ENCODE measurements at regions not wholly inside any gene's neighbourhood (a gene's known extent, or its start where the extent isn't known, plus 50 kb on each side); places are given as distances from the start of the nearest gene placed in this dataset.

- no peak for ATAC-seq (ENCODE audit: low read depth in 2 of 2)
- DNase-seq, result no peak
- H3K36me3 ChIP-seq (ENCODE audit: control insufficient read depth, insufficient read depth, low read length), result no peaks in the 10 kb centered on the region
- H3K9me3 ChIP-seq (ENCODE audit: control insufficient read depth in 2 of 2, low read length in 2 of 2), result peaks cover 0 to 11% of the 10 kb centered on the region in 2 experiments
- H3K27ac ChIP-seq (ENCODE audit: insufficient read depth, low read length, poor library complexity, severe bottlenecking), result no peak overlapping the region
- H3K27me3 ChIP-seq (ENCODE audit: control insufficient read depth, insufficient read depth, low read length), result no peaks in the 10 kb centered on the region
- Mint-ChIP-seq H3K27me3 (peaks cover 5% of the 10 kb centered on the region), H3K9me3 (peaks cover 0 to 11% (median 4%) of the 10 kb centered on the region in 7 donors), H3K36me3 (no peaks in the 10 kb centered on the region), H3K4me3 (no peak overlapping the region), H3K4me1 (no peaks in the 10 kb centered on the region), H3K27ac (no peak overlapping the region)
- no peaks in the 10 kb centered on the region for H3K4me1 ChIP-seq (ENCODE audit: control insufficient read depth, insufficient read depth, low read length, poor library complexity, severe bottlenecking)
- no peak overlapping the region for H3K4me3 ChIP-seq (ENCODE audit: low read depth, low read length)
These were observed 683.9 kb downstream of the TBC1D22A start for GRCh38 chr22:47446331-47446730.

GRCh38 chr22:47445716-47446290 is 683.4 kb downstream of the TBC1D22A start:
- peaks cover 0 to 11% (median 4%) of the 10 kb centered on the region in 7 donors for H3K9me3 Mint-ChIP-seq
- peaks cover 5% of the 10 kb centered on the region for H3K27me3 Mint-ChIP-seq
- no peaks in the 10 kb centered on the region for H3K36me3 ChIP-seq (ENCODE audit: control insufficient read depth, insufficient read depth, low read length)
- H3K4me3 Mint-ChIP-seq, result no peak overlapping the region
- H3K4me1 ChIP-seq (ENCODE audit: control insufficient read depth, insufficient read depth, low read length, poor library complexity, severe bottlenecking), result no peaks in the 10 kb centered on the region
- peaks cover 0 to 11% of the 10 kb centered on the region in 2 experiments for H3K9me3 ChIP-seq (ENCODE audit: control insufficient read depth in 2 of 2, low read length in 2 of 2)
- H3K4me1 Mint-ChIP-seq, result no peaks in the 10 kb centered on the region
- DNase-seq (no peak), ATAC-seq (ENCODE audit: low read depth in 2 of 2) (no peak)
- H3K4me3 ChIP-seq (ENCODE audit: low read depth, low read length), result no peak overlapping the region
- H3K27me3 ChIP-seq (ENCODE audit: control insufficient read depth, insufficient read depth, low read length), result no peaks in the 10 kb centered on the region
- no peaks in the 10 kb centered on the region for H3K36me3 Mint-ChIP-seq
- H3K27ac Mint-ChIP-seq, result no peak overlapping the region
- H3K27ac ChIP-seq (ENCODE audit: insufficient read depth, low read length, poor library complexity, severe bottlenecking), result no peak overlapping the region

GRCh38 chr22:47445212-47445611 is 682.8 kb downstream of the TBC1D22A start:
- H3K9me3 ChIP-seq (ENCODE audit: control insufficient read depth in 2 of 2, low read length in 2 of 2), result peaks cover 3 to 11% of the 10 kb centered on the region in 2 experiments
- H3K36me3 Mint-ChIP-seq, result no peaks in the 10 kb centered on the region
- H3K4me3 Mint-ChIP-seq, result no peak overlapping the region
- peaks cover 0 to 14% (median 4%) of the 10 kb centered on the region in 7 donors for H3K9me3 Mint-ChIP-seq
- H3K4me1 ChIP-seq (ENCODE audit: control insufficient read depth, insufficient read depth, low read length, poor library complexity, severe bottlenecking), result no peaks in the 10 kb centered on the region
- peaks cover 5% of the 10 kb centered on the region for H3K27me3 Mint-ChIP-seq
- no peak for ATAC-seq (ENCODE audit: low read depth in 2 of 2)
- H3K27me3 ChIP-seq (ENCODE audit: control insufficient read depth, insufficient read depth, low read length), result no peaks in the 10 kb centered on the region
- DNase-seq, result no peak
- no peak overlapping the region for H3K4me3 ChIP-seq (ENCODE audit: low read depth, low read length)
- no peak overlapping the region for H3K27ac Mint-ChIP-seq
- no peaks in the 10 kb centered on the region for H3K4me1 Mint-ChIP-seq
- no peaks in the 10 kb centered on the region for H3K36me3 ChIP-seq (ENCODE audit: control insufficient read depth, insufficient read depth, low read length)
- no peak overlapping the region for H3K27ac ChIP-seq (ENCODE audit: insufficient read depth, low read length, poor library complexity, severe bottlenecking)

GRCh38 chr22:47444746-47445065 is 682.3 kb downstream of the TBC1D22A start:
- H3K36me3 ChIP-seq (ENCODE audit: control insufficient read depth, insufficient read depth, low read length), result no peaks in the 10 kb centered on the region
- Mint-ChIP-seq H3K9me3 (peaks cover 0 to 17% (median 4%) of the 10 kb centered on the region in 7 donors), H3K36me3 (no peaks in the 10 kb centered on the region), H3K27ac (no peak overlapping the region), H3K4me3 (no peak overlapping the region), H3K4me1 (no peaks in the 10 kb centered on the region), H3K27me3 (peaks cover 5% of the 10 kb centered on the region)
- H3K9me3 ChIP-seq (ENCODE audit: control insufficient read depth in 2 of 2, low read length in 2 of 2), result peaks cover 3 to 11% of the 10 kb centered on the region in 2 experiments
- H3K4me3 ChIP-seq (ENCODE audit: low read depth, low read length), result no peak overlapping the region
- no peaks in the 10 kb centered on the region for H3K4me1 ChIP-seq (ENCODE audit: control insufficient read depth, insufficient read depth, low read length, poor library complexity, severe bottlenecking)
- H3K27me3 ChIP-seq (ENCODE audit: control insufficient read depth, insufficient read depth, low read length), result no peaks in the 10 kb centered on the region
- ATAC-seq (ENCODE audit: low read depth in 2 of 2), result no peak
- H3K27ac ChIP-seq (ENCODE audit: insufficient read depth, low read length, poor library complexity, severe bottlenecking), result no peak overlapping the region
- DNase-seq, result no peak

GRCh38 chr22:47443836-47444745 is 681.6 kb downstream of the TBC1D22A start:
- DNase-seq, result no peak
- Histone ChIP-seq H3K4me1 (ENCODE audit: control insufficient read depth, insufficient read depth, low read length, poor library complexity, severe bottlenecking) (no peaks in the 10 kb centered on the region), H3K4me3 (ENCODE audit: low read depth, low read length) (no peak overlapping the region), H3K36me3 (ENCODE audit: control insufficient read depth, insufficient read depth, low read length) (no peaks in the 10 kb centered on the region), H3K27ac (ENCODE audit: insufficient read depth, low read length, poor library complexity, severe bottlenecking) (no peak overlapping the region), H3K9me3 (ENCODE audit: control insufficient read depth in 2 of 2, low read length in 2 of 2) (peaks cover 3 to 11% of the 10 kb centered on the region in 2 experiments), H3K27me3 (ENCODE audit: control insufficient read depth, insufficient read depth, low read length) (no peaks in the 10 kb centered on the region)
- Mint-ChIP-seq H3K4me3 (no peak overlapping the region), H3K27me3 (peaks cover 5% of the 10 kb centered on the region), H3K36me3 (no peaks in the 10 kb centered on the region), H3K4me1 (no peaks in the 10 kb centered on the region), H3K27ac (no peak overlapping the region), H3K9me3 (peaks cover 0 to 20% (median 4%) of the 10 kb centered on the region in 7 donors)
- ATAC-seq (ENCODE audit: low read depth in 2 of 2), result no peak

- Histone ChIP-seq H3K36me3 (ENCODE audit: control insufficient read depth, insufficient read depth, low read length) (no peaks in the 10 kb centered on the region), H3K27me3 (ENCODE audit: control insufficient read depth, insufficient read depth, low read length) (no peaks in the 10 kb centered on the region), H3K4me1 (ENCODE audit: control insufficient read depth, insufficient read depth, low read length, poor library complexity, severe bottlenecking) (no peaks in the 10 kb centered on the region), H3K27ac (ENCODE audit: insufficient read depth, low read length, poor library complexity, severe bottlenecking) (no peak overlapping the region), H3K4me3 (ENCODE audit: low read depth, low read length) (no peak overlapping the region), H3K9me3 (ENCODE audit: control insufficient read depth in 2 of 2, low read length in 2 of 2) (peaks cover 3 to 11% of the 10 kb centered on the region in 2 experiments)
- no peaks in the 10 kb centered on the region for H3K4me1 Mint-ChIP-seq
- no peak for DNase-seq
- no peak overlapping the region for H3K27ac Mint-ChIP-seq
- no peak for ATAC-seq (ENCODE audit: low read depth in 2 of 2)
- H3K36me3 Mint-ChIP-seq, result no peaks in the 10 kb centered on the region
- H3K9me3 Mint-ChIP-seq, result peaks cover 0 to 27% (median 4%) of the 10 kb centered on the region in 7 donors
- H3K27me3 Mint-ChIP-seq, result peaks cover 9% of the 10 kb centered on the region
- H3K4me3 Mint-ChIP-seq, result no peak overlapping the region
These were observed 680.4 kb downstream of the TBC1D22A start for GRCh38 chr22:47442821-47443220.

GRCh38 chr22:47439643-47440265 is 677.3 kb downstream of the TBC1D22A start:
- Mint-ChIP-seq H3K9me3 (peaks cover 0 to 32% (median 4%) of the 10 kb centered on the region in 7 donors), H3K4me3 (no peak overlapping the region), H3K4me1 (no peaks in the 10 kb centered on the region), H3K27ac (no peak overlapping the region), H3K36me3 (no peaks in the 10 kb centered on the region), H3K27me3 (peaks cover 10% of the 10 kb centered on the region)
- ATAC-seq (ENCODE audit: low read depth in 2 of 2), result no peak
- H3K27ac ChIP-seq (ENCODE audit: insufficient read depth, low read length, poor library complexity, severe bottlenecking), result no peak overlapping the region
- H3K36me3 ChIP-seq (ENCODE audit: control insufficient read depth, insufficient read depth, low read length), result no peaks in the 10 kb centered on the region
- H3K4me1 ChIP-seq (ENCODE audit: control insufficient read depth, insufficient read depth, low read length, poor library complexity, severe bottlenecking), result no peaks in the 10 kb centered on the region
- no peaks in the 10 kb centered on the region for H3K27me3 ChIP-seq (ENCODE audit: control insufficient read depth, insufficient read depth, low read length)
- H3K4me3 ChIP-seq (ENCODE audit: low read depth, low read length), result no peak overlapping the region
- DNase-seq, result no peak
- H3K9me3 ChIP-seq (ENCODE audit: control insufficient read depth in 2 of 2, low read length in 2 of 2), result peaks cover 3 to 11% of the 10 kb centered on the region in 2 experiments
